Right lobe of liver (tissue), 4 donors: ENCODE measurements at regions not wholly inside any gene's neighbourhood (a gene's known extent, or its start where the extent isn't known, plus 50 kb on each side); places are given as distances from the start of the nearest gene placed in this dataset.

Experiments used
- CTCF ChIP-seq, 4 donors: fragments of 200-600 bp in 3 of 4; fragments of 450-650 bp in 1 of 4; IDR thresholded peaks; one replicate each; pipeline versions ENCODE4 v1.5.1 to v1.8.0; 2016 to 2022; ENCODE audit warnings: antibody characterized with exemption in 4 of 4, mild to moderate bottlenecking in 2 of 4
- POLR2A ChIP-seq: fragments of 450-650 bp; IDR thresholded peaks from one replicate; pipeline ENCODE4 v1.6.1; 2017; ENCODE audit warnings: antibody characterized with exemption, mild to moderate bottlenecking
- donor health status: DM: no; HTN: no; CAD: no.
- donor health status: DM: no; HTN: no; CAD: no.
- donor health status: DM: no; HTN: yes; CAD: no.

DNA sequence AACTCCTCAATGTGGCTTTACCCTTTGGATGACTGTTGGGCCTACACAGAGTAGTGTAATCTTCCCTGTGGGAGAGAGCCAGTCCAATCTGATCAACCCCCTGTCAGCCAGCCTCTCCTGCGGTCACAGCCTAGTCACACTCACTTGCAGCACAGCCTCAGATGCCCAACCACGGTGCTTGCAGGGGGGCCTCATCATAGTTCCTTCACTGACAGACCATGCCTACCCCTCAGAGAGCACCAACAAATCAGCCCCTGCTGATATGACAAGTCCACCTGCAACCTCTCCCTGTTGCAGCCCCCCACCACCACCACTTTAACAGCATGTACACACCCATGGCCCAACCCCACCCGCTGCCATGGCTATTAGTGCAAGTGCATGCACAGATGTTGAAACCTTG, 146.8 kb downstream of the HMGN5 start:
- TF ChIP-seq CTCF (IDR thresholded peaks at IDR 0.05) (no peak), POLR2A (no peak)
